ENCODE measurements at regions not wholly inside any gene's neighbourhood (a gene's known extent, or its start where the extent isn't known, plus 50 kb on each side); places are given as distances from the start of the nearest gene placed in this dataset.

DNA sequence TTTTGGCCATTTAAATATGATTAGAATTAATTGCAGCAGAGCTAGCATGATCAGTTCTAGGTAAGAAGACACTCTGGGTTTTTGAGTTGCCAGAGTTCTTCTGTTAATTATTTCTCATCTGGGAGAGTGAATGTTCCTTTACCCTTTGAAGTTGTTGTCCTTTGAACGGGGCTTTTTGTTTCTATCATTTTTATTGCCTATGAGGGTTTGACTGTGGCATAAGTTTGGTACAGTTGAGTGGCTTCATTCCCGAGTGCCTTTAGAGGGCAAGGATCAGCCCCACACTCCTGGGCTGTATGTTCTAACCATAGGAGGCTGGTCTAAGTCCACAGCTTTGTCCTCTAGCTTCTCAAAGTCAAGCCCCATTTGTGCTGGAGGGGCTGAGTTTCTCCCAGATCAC, 804.3 kb downstream of the KCNJ3 start:
- no peak for TF ChIP-seq MXD4 (CRISPR knock-in tag; IDR thresholded peaks at IDR 0.05; ENCODE audit: borderline replicate concordance)
- no peak for TF ChIP-seq CTCF (IDR thresholded peaks at IDR 0.05)
- TF ChIP-seq ZNF219 (CRISPR knock-in tag; IDR thresholded peaks at IDR 0.05; ENCODE audit: borderline replicate concordance): no peak
